ENCODE measurements at regions not wholly inside any gene's neighbourhood (a gene's known extent, or its start where the extent isn't known, plus 50 kb on each side); places are given as distances from the start of the nearest gene placed in this dataset.

DNA sequence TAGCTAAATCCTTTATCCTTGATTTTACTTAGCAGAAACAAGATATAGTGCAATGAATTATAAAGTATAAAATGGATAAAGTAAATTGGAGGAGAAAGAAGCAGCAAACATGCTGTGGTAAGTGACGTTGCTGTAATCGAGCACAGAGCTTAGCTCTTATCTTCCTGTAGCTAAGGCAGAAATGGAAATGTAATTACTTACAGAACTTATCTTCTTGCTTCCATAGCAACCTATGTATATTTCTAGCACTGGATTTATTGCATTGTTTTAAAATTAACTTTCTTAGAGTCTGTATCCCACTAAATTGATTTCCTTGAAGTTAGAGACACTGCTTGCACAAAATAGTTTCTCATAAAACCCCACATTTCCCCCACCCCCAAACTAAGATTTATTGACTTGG, 130.6 kb upstream of the MC4R start:
- FAIRE-seq = no peak
- no peak overlapping the region for H3K9ac ChIP-seq (ENCODE audit: low read length)
- no peaks in the 10 kb centered on the region for H3K4me1 Mint-ChIP-seq (ENCODE audit: low read depth, unreplicated experiment)

GRCh38 chr18:60506190-60506589, 133.6 kb upstream of the MC4R start:
- Mint-ChIP-seq H3K9me3 (ENCODE audit: unreplicated experiment) (no peaks in the 10 kb centered on the region), H3K4me1 (ENCODE audit: low read depth, unreplicated experiment) (no peaks in the 10 kb centered on the region), H3K4me3 (ENCODE audit: unreplicated experiment) (no peak overlapping the region), H3K27ac (ENCODE audit: unreplicated experiment) (no peak overlapping the region), H3K36me3 (ENCODE audit: low read depth, unreplicated experiment) (no peaks in the 10 kb centered on the region), H3K27me3 (ENCODE audit: low read depth, unreplicated experiment) (peaks cover 2% of the 10 kb centered on the region)
- H4K20me1 ChIP-seq (ENCODE audit: insufficient read depth, low read length) = no peaks in the 10 kb centered on the region
- H3K9ac ChIP-seq (ENCODE audit: low read length) = no peak overlapping the region
- no peaks in the 10 kb centered on the region for H3K9me3 ChIP-seq (ENCODE audit: insufficient read depth, low read depth, low read length)
- no peak overlapping the region for H2AFZ ChIP-seq (ENCODE audit: low read depth, low read length)
- TF ChIP-seq, protein P1, sequence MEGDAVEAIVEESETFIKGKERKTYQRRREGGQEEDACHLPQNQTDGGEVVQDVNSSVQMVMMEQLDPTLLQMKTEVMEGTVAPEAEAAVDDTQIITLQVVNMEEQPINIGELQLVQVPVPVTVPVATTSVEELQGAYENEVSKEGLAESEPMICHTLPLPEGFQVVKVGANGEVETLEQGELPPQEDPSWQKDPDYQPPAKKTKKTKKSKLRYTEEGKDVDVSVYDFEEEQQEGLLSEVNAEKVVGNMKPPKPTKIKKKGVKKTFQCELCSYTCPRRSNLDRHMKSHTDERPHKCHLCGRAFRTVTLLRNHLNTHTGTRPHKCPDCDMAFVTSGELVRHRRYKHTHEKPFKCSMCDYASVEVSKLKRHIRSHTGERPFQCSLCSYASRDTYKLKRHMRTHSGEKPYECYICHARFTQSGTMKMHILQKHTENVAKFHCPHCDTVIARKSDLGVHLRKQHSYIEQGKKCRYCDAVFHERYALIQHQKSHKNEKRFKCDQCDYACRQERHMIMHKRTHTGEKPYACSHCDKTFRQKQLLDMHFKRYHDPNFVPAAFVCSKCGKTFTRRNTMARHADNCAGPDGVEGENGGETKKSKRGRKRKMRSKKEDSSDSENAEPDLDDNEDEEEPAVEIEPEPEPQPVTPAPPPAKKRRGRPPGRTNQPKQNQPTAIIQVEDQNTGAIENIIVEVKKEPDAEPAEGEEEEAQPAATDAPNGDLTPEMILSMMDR (IDR thresholded peaks at IDR 0.05; ENCODE audit: insufficient read depth, low read depth, low read length) = no peak
- TF ChIP-seq EZH2 (IDR thresholded peaks at IDR 0.05; ENCODE audit: insufficient read depth, low read length) = no peak
- no peak overlapping the region for H3K27ac ChIP-seq (ENCODE audit: low read depth, low read length)
- no peaks in the 10 kb centered on the region for H3K36me3 ChIP-seq (ENCODE audit: insufficient read depth, low read length)
- H3K4me1 ChIP-seq (ENCODE audit: insufficient read depth, low read length) = no peaks in the 10 kb centered on the region
- no peaks in the 10 kb centered on the region for H3K79me2 ChIP-seq (ENCODE audit: insufficient read depth, low read length)
- no peak overlapping the region for H3K4me2 ChIP-seq (ENCODE audit: low read length)
- no peak overlapping the region for H3K4me3 ChIP-seq (ENCODE audit: insufficient read depth, low read depth, low read length)
- no peaks in the 10 kb centered on the region for H3K27me3 ChIP-seq (ENCODE audit: insufficient read depth, low read length)
- no peak for FAIRE-seq
- DNase-seq (ENCODE audit: low read depth) = no peak

More for the DNA sequence above, 130.6 kb upstream of the MC4R start:
- no peaks in the 10 kb centered on the region for H3K9me3 ChIP-seq (ENCODE audit: insufficient read depth, low read depth, low read length)
- Mint-ChIP-seq H3K27me3 (ENCODE audit: low read depth, unreplicated experiment) (peaks cover 2% of the 10 kb centered on the region), H3K9me3 (ENCODE audit: unreplicated experiment) (no peaks in the 10 kb centered on the region), H3K27ac (ENCODE audit: unreplicated experiment) (no peak overlapping the region), H3K36me3 (ENCODE audit: low read depth, unreplicated experiment) (no peaks in the 10 kb centered on the region), H3K4me3 (ENCODE audit: unreplicated experiment) (no peak overlapping the region)
- TF ChIP-seq EZH2 (IDR thresholded peaks at IDR 0.05; ENCODE audit: insufficient read depth, low read length) = no peak
- TF ChIP-seq, protein P1 (IDR thresholded peaks at IDR 0.05; ENCODE audit: insufficient read depth, low read depth, low read length) = no peak
- H3K4me2 ChIP-seq (ENCODE audit: low read length) = no peak overlapping the region
- no peaks in the 10 kb centered on the region for H3K4me1 ChIP-seq (ENCODE audit: insufficient read depth, low read length)
- DNase-seq (ENCODE audit: low read depth) = no peak
- no peak overlapping the region for H3K4me3 ChIP-seq (ENCODE audit: insufficient read depth, low read depth, low read length)
- no peaks in the 10 kb centered on the region for H4K20me1 ChIP-seq (ENCODE audit: insufficient read depth, low read length)
- no peak overlapping the region for H2AFZ ChIP-seq (ENCODE audit: low read depth, low read length)
- no peaks in the 10 kb centered on the region for H3K27me3 ChIP-seq (ENCODE audit: insufficient read depth, low read length)
- no peaks in the 10 kb centered on the region for H3K79me2 ChIP-seq (ENCODE audit: insufficient read depth, low read length)
- H3K27ac ChIP-seq (ENCODE audit: low read depth, low read length) = no peak overlapping the region
- H3K36me3 ChIP-seq (ENCODE audit: insufficient read depth, low read length) = no peaks in the 10 kb centered on the region

DNA sequence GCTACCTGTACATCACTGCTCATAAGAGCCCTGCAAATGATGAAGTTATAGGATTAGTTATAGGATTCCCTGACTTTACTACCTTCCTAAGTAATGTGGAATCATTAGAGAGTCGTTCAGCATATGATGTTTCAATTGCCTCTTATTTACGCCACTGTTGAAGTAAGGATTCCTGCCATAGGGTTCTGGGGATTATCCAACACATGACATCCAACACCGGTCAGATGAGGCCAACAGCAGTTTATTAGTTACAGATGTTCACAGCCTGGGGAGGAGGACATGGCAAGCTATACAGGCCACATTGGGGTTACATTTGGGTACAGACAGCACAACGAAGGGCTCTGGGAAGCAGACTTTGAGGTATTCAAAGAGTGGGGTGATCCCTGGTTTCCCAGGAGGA, 134.1 kb upstream of the MC4R start:
- H3K79me2 ChIP-seq (ENCODE audit: insufficient read depth, low read length) = no peaks in the 10 kb centered on the region
- H3K9me3 ChIP-seq (ENCODE audit: insufficient read depth, low read depth, low read length) = no peaks in the 10 kb centered on the region
- TF ChIP-seq, protein P1 (IDR thresholded peaks at IDR 0.05; ENCODE audit: insufficient read depth, low read depth, low read length) = no peak
- TF ChIP-seq EZH2 (IDR thresholded peaks at IDR 0.05; ENCODE audit: insufficient read depth, low read length) = no peak
- H2AFZ ChIP-seq (ENCODE audit: low read depth, low read length) = no peak overlapping the region
- H3K27me3 ChIP-seq (ENCODE audit: insufficient read depth, low read length) = no peaks in the 10 kb centered on the region
- Mint-ChIP-seq H3K36me3 (ENCODE audit: low read depth, unreplicated experiment) (no peaks in the 10 kb centered on the region), H3K4me3 (ENCODE audit: unreplicated experiment) (no peak overlapping the region), H3K9me3 (ENCODE audit: unreplicated experiment) (no peaks in the 10 kb centered on the region), H3K27ac (ENCODE audit: unreplicated experiment) (no peak overlapping the region), H3K27me3 (ENCODE audit: low read depth, unreplicated experiment) (peaks cover 2% of the 10 kb centered on the region), H3K4me1 (ENCODE audit: low read depth, unreplicated experiment) (no peaks in the 10 kb centered on the region)
- FAIRE-seq (no peak), DNase-seq (ENCODE audit: low read depth) (no peak)
- H3K4me1 ChIP-seq (ENCODE audit: insufficient read depth, low read length) = no peaks in the 10 kb centered on the region
- no peaks in the 10 kb centered on the region for H3K36me3 ChIP-seq (ENCODE audit: insufficient read depth, low read length)
- H3K4me3 ChIP-seq (ENCODE audit: insufficient read depth, low read depth, low read length) = no peak overlapping the region
- no peak overlapping the region for H3K4me2 ChIP-seq (ENCODE audit: low read length)
- H3K9ac ChIP-seq (ENCODE audit: low read length) = no peak overlapping the region
- no peak overlapping the region for H3K27ac ChIP-seq (ENCODE audit: low read depth, low read length)
- H4K20me1 ChIP-seq (ENCODE audit: insufficient read depth, low read length) = no peaks in the 10 kb centered on the region

Measured in astrocyte (in vitro differentiated cells and primary cell).